Cardiac fibroblast (primary cell): ENCODE measurements at regions not wholly inside any gene's neighbourhood (a gene's known extent, or its start where the extent isn't known, plus 50 kb on each side); places are given as distances from the start of the nearest gene placed in this dataset.

Experiments
- DNase-seq, 2 donors: peaks; one replicate each; pipeline versions ENCODE4 v3.0.0 to v3.0.0-alpha.2; 2010; ENCODE audit warnings: low read depth in 2 of 2
- H3K4me3 ChIP-seq, 2 donors: replicated peaks in 1 of 2; 1 replicate in 1 of 2; 2 replicates in 1 of 2; pipeline ENCODE4 v1.5.1; 2011; ENCODE audit warnings: low read depth in 2 of 2, low read length in 2 of 2, mild to moderate bottlenecking in 2 of 2, moderate library complexity in 1 of 2
- CTCF ChIP-seq: IDR thresholded peaks from one replicate; pipeline ENCODE4 v1.5.1; 2011; ENCODE audit warnings: low read depth, mild to moderate bottlenecking, low read length, inconsistent platforms

DNA sequence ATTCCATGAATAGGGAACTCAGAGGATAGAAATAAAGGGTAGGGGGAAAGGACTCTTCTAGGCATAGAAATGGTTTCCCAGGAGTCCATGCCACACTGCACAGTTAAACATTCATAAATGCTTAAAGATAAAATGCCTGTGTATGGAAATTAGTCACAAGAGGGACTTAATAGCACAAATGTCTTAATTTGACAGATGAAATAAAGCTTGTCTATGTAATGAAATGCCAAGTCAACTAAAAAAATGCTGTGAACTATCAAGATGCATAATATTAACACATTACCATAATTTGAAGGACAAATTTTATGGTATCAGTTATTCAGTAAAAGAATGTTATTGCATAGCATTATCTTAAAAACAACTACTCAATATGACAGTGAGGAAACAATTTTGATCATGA lies 553.2 kb upstream of the NETO1 start:
- no peak for DNase-seq
- no peak for TF ChIP-seq CTCF

GRCh38 chr18:73419531-73419930 lies 551.7 kb upstream of the NETO1 start:
- no peak for DNase-seq
- H3K4me3 ChIP-seq = no peak overlapping the region
- no peak for TF ChIP-seq CTCF

More for the DNA sequence above, 553.2 kb upstream of the NETO1 start:
- no peak overlapping the region for H3K4me3 ChIP-seq

DNA sequence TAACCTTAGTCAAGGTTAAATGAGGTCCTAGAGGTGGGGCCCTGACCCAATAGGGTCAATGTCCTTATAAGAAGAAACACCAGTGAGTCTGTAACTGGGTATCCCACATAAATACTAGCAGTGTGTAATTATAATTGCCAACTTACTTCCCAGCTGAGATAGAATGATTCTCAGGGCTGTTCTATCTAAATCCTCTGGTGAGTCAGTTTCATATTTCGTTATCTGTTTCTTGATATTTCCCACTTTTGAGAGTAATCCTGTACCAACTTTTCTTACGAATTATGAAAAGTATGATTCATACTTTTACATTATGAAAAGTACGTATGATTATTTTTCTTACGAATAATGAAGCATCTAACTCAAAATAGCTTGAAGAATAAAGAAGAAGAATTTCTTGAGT lies 546.8 kb upstream of the NETO1 start:
- no peak overlapping the region for H3K4me3 ChIP-seq
- peak in 1 of 2 donors; percentile 32 for DNase-seq
- no peak for TF ChIP-seq CTCF

GRCh38 chr18:73414069-73414468 lies 546.3 kb upstream of the NETO1 start:
- no peak for DNase-seq
- H3K4me3 ChIP-seq = no peak overlapping the region
- no peak for TF ChIP-seq CTCF

- TF ChIP-seq CTCF = no peak
- peak; percentile 19 to 32 for DNase-seq
- no peak overlapping the region for H3K4me3 ChIP-seq
Observed at GRCh38 chr18:73409242-73409641, 541.5 kb upstream of the NETO1 start.

GRCh38 chr18:73408469-73408868 lies 540.7 kb upstream of the NETO1 start:
- DNase-seq = peak in 1 of 2 donors; percentile 55
- H3K4me3 ChIP-seq = no peak overlapping the region
- no peak for TF ChIP-seq CTCF

DNA sequence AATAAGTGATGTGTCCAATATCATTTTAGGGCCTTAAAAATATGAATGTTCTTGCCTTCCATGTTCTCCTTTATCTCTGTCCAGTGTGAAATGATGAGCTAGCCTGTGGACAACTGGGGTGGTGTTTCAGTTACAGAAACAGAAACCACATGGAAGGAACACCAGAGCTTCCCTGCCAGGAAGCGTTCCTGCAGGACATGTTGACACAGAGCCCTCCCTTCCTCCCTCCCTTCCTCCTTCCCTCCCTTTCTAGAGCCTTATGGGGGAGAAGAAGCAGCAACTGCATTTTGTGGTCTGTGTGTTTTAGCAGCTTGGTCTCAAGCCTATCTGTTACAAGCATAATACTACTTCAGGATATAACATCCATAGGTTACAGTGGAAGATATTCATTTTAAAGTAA lies 539.7 kb upstream of the NETO1 start:
- peak; percentile 16 to 29 for DNase-seq

More for the DNA sequence above, 539.7 kb upstream of the NETO1 start:
- no peak overlapping the region for H3K4me3 ChIP-seq
- TF ChIP-seq CTCF = no peak
